Stimulated activated CD4-positive, alpha-beta T cell treated with anti-CD3 and anti-CD28 coated beads, Interleukin-1b, Interleukin-23, amount 100 ng/mL, for 24 hours (primary cell): ENCODE measurements at regions not wholly inside any gene's neighbourhood (a gene's known extent, or its start where the extent isn't known, plus 50 kb on each side); places are given as distances from the start of the nearest gene placed in this dataset.

Source experiments
- DNase-seq, 4 experiments: peaks; one replicate each; pipeline ENCODE4 v3.0.0-alpha.2; 2020; ENCODE audit warnings: low read depth in 4 of 4, low spot score in 1 of 4

DNA sequence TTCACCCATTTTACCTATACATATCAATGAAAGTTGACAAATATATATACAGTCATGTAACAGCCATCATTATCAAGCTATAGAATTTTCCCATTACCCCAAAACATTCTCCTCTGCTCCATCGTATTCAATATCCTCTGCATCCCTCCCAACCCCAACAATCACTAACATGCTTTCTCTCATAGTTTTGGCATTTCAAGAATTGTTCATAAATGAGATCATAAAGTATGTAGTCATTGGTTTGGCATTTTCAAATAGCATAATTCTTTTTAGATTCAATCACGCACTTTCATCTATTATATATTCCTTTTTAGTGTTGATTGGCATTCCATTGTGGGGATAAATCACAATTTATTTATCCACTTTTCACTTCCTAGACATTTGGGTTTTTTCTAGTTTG is 866.0 kb upstream of the TMEM132C start:
- no peak for DNase-seq

DNA sequence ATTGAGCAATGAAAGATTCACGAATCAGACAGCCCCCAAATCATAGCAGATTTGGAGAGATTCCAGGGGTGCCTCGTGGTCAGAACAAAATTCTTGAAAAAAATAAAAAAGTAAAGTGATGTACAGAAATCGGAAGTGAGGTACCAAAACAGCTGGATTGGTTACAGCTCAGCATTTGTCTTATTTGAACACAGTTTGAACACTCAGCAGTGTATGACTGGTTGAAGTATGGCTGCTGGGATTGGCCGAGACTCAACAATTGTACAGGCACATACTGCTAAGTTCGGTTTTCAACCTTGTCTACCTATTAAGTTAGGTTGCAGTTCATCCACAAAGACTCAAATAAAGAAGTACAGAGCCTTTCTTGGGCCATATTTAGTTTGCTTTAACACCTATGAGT is 865.4 kb upstream of the TMEM132C start:
- DNase-seq = no peak

DNA sequence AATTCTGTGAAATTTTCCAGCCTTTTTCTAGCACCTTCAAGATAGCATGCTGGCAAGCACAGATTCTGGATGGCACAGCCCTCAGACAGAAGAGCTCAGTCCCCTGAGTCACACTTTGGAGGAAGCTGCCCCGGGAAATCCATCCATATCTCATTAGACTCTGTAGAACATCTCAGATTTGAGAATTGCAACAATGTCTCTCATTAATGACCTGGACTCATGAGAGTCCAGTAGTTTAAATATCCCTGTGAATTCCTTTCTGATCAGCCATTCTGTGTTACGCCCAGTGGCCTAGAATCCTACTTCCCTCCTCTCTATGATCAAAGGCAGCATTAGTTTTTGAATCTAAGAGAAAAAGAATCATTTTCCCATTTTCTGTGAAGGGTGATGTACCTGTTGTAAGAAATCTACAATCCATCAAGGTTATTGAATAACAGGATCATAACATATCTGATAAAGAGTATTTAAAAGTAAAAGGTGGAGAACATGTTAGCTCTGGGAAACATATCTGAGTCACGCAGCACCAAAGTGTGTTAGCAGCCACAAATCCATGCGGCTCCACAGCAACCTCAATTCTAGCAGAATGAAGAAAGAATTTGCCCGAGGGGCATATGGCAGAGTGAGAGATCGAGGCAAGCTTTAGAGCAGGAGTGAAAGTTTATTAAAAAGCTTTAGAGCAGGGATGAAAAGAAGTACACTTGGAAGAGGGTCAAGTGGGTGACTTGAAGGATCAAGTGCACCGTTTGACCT is 855.6 kb upstream of the TMEM132C start:
- no peak for DNase-seq

DNA sequence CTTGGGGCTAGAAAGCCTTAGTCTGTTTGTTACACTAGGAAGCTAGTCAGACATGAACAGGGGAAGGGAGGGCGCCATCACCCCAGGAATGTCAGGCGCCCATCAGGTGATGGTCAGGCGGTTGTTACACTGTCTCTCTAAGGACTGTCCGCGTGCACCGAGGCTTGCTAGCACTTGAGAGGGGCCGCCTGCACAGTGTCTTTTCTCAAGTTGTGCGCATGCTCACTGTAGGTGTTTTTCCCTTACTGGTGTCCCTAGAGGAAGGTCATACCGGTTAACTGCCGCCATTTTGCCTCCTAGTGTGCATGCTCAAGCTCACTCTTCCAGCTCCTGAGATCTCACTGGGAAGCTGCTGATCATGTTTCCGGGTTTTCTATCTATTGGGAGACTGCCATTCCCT is 855.0 kb upstream of the TMEM132C start:
- DNase-seq = no peak

DNA sequence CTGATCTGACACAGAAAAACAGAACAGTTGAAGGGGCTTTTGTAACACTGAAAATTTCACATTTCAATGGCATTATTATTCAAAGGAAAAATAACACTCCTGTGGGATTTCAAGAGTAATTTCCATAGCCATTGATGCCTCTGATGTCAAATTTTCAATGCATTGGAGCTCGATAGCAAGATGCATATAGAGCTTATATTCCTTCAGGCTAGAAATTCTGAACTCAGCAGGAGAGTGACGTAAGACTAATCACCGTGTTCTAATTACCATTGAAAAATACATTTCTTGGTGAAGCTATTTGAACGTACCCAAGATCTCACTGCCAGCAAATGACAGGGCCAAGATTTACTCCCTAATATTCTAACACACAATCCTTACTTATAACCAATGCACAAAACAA is 854.1 kb upstream of the TMEM132C start:
- DNase-seq = no peak

DNA sequence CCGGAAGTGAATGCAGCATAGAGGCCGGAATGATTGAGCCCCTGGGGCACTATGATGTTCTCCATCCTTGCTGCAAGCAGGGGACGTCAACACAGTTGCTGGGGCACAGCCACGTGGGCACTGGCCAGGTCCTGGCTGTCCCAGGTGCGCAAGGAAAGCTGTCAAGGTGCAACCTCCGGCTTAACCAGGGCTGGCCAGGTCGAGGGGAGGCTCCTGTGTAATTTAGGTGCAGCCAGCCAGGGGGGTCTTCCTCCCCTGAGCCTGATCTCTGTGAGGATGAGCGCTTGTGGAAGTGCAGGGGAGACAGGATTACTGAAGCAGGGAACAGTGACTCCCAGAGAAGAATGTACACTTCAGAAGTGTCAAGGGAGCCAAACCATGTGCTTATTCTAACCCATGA is 852.8 kb upstream of the TMEM132C start:
- no peak for DNase-seq

DNA sequence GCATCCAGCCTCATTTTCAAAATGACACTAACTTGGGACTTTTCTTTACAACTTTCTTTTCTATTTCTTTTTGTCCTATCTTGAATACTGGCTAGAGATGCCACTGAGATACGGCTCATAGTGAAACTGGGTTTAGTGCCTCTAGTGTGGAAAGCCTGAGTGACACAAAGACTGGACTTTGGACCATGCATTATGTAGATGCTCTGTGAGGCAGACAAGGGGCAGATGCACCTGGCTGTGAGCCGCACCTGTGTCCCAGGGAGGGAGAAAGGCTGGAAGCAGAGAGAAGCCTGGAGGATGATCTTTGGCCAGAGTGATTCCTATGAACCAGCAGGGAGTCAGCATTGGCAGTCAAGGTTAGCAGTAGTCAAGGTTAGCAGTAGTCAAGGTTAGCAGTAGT is 852.3 kb upstream of the TMEM132C start:
- no peak for DNase-seq

DNA sequence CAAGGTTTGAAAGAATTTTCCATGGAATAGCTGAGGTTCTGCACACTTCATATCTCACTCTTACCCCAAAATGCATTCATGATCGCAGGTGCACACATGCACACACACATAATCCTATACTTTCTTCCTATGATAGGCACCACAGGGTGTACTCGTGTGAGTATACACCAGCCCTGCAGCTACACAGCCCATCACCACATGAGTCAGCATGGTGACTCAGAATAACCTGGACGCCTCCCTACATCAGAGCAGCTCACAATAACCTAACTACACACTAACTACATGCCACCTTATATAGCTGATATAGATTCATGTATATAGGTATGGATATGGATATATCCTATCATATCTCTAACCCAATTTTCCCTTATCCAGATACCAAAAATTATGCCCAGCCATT is 850.2 kb upstream of the TMEM132C start:
- no peak for DNase-seq

DNA sequence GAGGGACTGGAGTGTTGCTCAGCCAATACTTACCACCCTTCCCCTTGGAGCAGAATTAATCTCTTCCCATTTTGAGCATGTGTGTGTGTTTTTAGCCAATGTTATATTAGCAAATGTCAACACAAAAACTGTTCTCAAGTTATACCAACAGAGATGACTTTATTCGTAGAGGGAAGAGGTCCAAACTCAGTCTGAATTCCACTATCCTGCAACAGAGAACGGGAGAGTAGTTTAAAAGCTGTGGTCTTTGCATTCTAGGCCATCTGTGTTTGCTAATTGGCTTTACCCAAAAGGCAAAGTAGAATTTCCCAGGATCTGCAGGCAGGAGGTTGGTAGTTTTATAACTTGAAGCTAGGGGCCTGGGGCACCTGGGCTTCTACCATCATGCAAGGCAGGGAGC is 847.9 kb upstream of the TMEM132C start:
- no peak for DNase-seq

DNA sequence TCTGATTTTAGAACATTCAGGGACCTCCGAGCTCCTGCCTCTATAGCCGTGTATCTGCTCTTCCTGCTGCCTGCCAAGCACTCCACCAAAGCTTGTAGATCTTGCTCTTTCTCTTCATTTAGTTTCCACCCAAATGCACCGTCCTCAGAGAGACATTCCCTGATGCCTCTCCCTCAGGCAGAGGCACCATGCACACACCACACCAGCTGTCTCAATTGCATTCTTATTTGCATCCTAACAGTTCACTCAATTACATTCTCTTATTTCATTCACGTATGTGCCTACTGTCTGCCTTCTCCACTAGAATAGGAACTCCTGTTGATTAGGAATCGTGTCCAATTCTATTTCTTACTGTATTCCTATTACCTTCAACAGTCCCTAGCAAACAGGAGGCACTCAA is 845.4 kb upstream of the TMEM132C start:
- no peak for DNase-seq

DNA sequence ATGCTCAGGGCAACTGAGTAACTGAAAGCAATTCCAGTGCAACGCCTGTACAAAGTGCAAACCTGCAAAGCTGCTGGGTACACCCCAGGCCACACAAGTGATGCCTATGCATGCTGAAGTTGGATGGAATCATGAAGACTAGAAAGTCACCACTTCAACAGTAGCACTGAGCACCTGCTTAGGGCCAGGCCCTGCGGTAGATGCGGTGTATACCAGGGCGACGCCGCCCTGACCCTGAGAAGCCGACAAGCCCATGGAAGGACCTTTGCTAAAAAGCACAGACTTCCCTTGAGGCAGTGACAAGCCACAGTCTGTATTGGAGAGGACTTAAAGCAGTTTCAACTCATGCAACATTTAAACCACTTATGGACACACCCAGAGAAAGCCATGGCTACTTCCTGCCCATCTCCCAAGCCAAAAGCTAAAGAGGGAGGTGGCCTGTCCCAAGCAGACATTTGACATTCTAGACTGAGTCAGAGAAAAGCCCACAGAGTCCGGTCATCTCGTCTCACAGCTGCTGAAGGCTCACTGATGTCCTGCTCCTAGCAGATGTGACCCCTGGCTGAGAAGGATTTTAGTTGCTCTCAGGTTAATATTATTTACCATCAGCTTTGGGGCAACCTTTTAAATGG is 843.9 kb upstream of the TMEM132C start:
- no peak for DNase-seq

DNA sequence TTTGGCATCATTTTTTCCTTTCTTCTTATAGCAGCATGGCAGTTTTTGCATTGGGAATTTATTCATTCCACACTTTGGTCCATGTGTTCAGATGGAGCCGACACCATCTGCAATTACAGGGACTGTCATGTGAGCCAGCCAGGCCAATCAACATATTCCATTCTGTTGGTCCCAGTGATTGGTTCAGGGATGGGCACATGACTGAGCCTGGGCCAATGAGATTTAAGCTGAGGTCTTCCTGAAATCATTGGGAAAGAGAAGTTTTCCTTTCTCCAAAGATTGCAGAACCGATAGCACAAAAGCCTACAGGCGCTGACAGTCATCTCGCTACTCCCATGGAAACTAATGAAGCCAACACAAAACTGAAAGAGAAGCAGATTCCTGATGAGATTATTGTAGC is 841.5 kb upstream of the TMEM132C start:
- no peak for DNase-seq

DNA sequence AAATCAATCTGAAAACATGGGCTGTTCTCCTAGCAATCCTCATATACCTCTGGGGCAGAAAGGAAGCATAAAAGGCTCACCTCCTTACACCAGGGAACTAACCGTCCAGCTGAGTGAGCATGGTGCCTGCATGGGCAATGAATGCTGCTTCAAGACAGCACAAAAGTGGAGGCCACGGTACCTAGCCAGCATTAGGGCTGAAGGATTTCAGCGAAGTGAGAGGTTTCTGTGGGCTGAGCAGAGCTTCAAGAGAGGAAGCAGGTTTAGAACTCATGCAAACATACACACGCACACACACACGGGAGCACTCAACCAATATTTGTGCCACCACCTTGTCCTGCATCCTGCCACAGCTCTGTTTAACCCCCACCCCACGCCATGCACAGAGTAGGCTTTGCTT is 838.5 kb upstream of the TMEM132C start:
- no peak for DNase-seq

DNA sequence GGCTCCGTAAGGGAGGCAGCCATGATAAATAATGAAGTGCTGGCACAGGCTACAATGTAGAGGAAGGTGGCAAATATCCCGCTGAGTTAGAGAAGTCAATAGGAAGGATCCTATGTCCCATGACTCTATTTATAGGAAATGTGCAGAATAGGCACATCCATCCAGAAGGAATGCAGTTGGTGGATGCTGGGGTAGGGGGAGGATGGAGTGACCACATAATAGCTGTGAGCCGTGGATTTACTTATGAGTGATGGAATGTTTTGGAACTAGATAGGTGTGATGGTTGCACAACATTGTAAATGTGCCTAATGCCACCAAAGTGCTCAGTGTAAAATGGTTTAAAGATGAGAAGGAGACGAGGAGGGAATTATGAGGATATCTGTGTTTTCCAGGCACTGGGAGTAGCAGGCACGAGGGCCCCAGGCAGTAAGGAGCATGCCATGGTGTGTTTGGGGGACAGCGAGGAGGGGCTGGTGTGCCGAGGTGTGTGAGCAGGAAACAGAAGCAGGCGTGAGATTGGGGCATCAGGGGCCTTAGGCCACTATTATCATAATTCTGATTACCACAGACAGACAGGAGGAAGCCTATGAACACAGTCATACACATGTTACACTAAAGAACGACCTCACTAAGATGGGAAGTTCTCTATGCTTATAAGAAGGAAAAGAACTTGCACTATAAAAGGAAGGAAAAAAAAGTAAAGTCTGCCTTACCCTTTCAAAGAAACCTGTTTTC is 837.3 kb upstream of the TMEM132C start:
- DNase-seq = no peak

DNA sequence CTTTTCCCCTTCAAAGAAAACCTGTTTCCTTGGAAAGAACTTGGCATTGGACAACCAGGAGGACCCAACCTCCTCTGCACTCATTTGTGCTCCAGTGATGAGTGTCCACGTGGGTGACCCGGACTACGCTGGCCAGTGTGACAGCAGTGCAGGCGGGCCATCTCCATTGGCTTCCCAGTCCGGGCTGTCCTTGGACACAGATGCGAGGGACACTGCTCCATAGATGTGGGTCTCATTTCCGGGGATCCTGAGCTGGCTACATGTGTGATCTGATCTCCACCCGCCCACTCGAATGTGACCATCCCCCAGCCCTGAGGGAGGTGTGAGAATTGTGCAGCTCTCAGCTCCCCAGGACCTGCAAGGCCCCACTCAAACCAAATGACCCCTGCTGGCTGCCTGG is 836.6 kb upstream of the TMEM132C start:
- no peak for DNase-seq

DNA sequence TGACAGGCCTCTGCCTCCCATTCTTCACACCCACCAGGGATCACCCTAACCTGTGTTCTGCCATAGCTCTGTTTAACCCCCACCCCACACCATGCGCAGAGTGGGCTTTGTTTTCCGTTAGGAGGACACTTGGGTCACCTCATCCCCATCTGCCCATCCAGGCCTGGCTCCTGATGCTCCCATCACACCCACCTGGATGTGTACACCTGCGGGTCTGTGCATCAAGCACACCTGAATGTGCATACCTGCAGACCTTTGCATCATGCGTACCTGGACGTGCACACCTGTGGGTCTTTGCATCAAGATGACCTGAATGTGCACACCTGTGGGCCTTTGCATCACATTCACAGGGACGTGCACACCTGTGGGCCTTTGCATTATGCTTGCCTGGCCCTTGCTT is 835.8 kb upstream of the TMEM132C start:
- no peak for DNase-seq

DNA sequence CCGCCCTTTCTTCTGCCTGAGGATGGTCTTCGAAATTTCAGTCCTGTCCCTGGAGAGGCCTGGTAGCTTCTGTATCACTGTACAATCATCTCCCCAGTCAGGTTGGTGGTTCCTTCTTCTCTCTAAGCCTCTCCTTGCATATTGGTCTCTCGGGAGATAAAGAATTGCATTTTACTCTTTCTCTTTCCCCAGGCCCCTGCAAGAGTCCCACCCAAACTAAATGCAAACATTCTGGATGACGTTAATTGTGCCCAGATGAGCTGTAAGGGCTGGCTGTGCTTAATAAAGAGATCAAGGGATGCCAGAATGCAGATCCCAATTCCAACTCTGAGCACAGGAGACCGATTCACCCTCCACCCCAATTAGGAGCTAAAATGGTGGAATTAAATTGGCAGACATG is 835.4 kb upstream of the TMEM132C start:
- DNase-seq = no peak

DNA sequence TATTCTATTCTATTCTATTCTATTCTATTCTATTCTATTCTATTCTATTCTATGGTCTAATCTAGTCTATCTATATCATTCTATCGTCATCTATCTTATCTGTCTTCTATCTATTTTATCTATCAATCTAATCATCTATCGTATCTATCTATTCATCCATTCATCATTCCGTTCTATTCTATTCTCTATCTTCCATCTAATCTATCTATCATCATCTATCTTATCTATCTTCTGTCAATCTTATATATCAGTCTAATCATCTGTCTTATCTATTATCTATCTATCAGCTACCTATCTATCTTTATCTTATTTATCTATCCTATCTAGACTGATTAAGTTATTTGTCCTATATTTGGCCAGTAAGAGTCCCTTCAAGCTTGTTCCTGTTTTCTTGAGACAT is 831.5 kb upstream of the TMEM132C start:
- DNase-seq = no peak

DNA sequence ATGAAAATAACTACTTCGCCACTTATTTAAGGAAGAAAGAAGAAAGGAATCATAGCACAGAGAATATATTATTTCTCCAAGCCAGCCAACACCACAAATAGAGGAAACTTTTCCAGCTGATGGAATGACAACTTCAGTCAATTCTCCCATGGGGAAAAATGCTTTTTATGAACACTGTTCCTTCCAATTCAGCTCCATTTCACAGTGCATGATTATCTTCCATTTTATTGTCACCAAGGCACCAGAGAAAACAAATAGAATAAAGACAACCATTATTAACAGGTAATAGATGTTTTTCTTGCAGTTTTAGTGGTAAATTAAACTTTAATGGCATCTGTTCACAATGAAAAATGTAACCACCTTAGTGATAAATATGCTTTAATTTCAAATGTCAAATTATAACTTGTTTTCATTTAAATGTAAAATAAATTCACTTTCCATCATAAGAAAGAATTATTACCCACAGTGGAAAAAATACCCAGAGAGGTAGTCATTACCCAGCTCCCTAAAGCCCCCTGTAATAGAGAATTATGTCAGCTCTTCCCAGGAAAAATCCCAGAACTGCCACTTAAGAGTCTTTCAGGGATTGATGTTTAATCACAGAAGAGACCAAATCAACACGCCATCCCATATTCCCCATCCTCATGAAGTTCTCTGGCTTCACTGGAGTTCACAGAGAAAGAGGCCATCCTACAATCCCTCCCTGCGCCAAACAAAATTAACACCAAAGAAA is 828.3 kb upstream of the TMEM132C start:
- no peak for DNase-seq

DNA sequence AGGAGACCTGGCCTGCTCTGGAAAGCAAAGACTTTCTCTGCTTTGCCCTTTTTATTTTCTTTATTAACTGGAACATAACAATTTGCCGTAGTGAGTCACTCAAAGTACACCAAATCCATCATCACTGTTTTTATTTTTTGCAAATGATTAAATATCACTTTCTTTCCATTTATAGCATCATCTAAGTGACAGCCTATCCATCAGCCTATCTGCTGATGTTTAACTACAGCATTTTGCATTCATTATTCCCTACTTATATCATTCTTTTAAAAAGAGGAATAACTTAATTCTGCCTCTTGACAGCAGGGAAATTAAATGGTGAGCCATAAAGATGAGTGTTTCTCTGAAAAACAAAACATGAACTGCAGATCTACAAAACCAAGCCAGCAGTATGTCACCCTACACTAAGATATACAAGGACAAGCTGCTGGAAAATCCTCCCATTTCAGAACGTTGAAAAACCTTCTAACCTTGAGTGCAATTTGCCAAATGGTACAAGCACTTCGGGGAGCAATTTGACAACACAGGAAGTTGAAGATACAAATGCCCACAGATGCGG is 821.3 kb upstream of the TMEM132C start:
- no peak for DNase-seq

DNA sequence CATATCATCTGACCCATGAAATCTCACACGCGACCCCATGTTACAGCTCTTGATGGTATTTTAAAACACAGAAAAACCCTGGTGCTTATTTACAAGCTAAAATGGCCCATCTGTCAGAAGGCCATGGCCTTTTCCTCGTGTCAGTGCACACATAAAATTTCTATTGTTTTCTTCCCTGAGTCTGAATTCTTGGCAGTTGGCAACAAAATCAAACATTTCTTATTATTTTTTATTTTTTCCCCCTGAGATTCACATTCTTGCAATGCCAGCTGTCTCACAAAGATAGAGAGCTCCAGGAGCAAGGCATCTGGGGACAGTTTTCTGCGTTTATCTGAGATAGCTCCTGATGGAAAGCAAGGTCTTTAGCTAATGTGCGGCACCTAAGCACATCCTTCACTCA is 818.1 kb upstream of the TMEM132C start:
- no peak for DNase-seq

DNA sequence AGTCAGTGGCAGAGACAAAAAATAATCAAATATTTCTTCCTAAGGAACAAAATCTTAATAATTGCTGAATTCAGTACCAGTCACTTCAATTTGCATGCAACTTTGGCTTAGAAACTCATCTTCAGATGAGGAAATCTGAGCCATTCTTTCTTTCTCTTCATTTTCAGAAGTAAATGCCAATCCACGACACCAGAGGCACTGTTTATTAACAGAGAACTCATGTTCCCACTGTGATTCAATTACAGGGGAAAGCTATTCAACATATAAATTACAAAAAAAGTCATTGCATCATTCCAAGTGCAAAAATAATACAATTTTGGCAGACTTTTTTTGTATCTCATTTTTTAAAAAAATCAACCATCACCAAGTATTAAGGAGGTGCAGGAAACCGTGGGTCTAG is 816.1 kb upstream of the TMEM132C start:
- DNase-seq = no peak
